GM18951 (cell line): ENCODE measurements at regions not wholly inside any gene's neighbourhood (a gene's known extent, or its start where the extent isn't known, plus 50 kb on each side); places are given as distances from the start of the nearest gene placed in this dataset.

Source experiments
- POLR2A ChIP-seq: IDR thresholded peaks from 4 replicates; pipeline ENCODE4 v1.6.1; 2011; ENCODE audit warnings: mild to moderate bottlenecking; ENCODE audit not compliant: insufficient read length, insufficient read depth; ENCODE audit errors: extremely low read depth
- in situ Hi-C: fragments of 300-500 bp; cut with MboI; formaldehyde crosslinking; loops from one replicate; pipeline ENCODE4 v1.12.0; 2022; ENCODE audit warnings: low sequenced_read_pairs, mixed read lengths, inconsistent platforms; ENCODE audit not compliant: unreplicated experiment

- no peak for TF ChIP-seq POLR2A
- in situ Hi-C loops: no loop called here
Measured at GRCh38 chr5:145141534-145141933, 693.6 kb downstream of the PRELID2 start.

- in situ Hi-C loops: no loop called here
- no peak for TF ChIP-seq POLR2A
Measured at GRCh38 chr5:145130996-145131395, 704.1 kb downstream of the PRELID2 start.

GRCh38 chr5:145129797-145130196 is 705.3 kb downstream of the PRELID2 start:
- in situ Hi-C loops: no loop called here
- TF ChIP-seq POLR2A: no peak

GRCh38 chr5:145124806-145125205 is 710.3 kb downstream of the PRELID2 start:
- no peak for TF ChIP-seq POLR2A
- in situ Hi-C loops: no loop called here

DNA sequence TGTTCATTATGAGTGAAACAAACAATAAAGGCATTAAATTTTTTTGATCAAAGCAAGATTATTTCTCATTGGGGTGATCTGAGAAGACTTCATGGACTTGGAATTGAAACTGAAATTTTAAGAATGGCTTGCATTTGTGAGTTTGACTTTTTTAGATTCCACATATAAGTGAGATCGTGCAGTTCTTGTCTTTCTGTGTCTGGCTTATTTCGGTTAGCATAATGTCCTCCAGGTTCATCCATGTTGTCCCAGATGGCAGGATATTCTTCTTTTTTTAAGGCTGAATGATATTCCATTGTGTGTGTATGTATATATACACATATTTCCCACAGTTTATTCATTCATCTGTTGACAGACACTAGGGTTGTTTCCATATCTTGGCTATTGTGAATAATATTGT is 716.5 kb downstream of the PRELID2 start:
- TF ChIP-seq POLR2A: no peak
- in situ Hi-C loops: no loop called here

- in situ Hi-C loops: no loop called here
- no peak for TF ChIP-seq POLR2A
Measured at GRCh38 chr5:145118127-145118526, 717.0 kb downstream of the PRELID2 start.

- in situ Hi-C loops: no loop called here
- TF ChIP-seq POLR2A: no peak
Measured at GRCh38 chr5:145117285-145117684, 717.9 kb downstream of the PRELID2 start.

DNA sequence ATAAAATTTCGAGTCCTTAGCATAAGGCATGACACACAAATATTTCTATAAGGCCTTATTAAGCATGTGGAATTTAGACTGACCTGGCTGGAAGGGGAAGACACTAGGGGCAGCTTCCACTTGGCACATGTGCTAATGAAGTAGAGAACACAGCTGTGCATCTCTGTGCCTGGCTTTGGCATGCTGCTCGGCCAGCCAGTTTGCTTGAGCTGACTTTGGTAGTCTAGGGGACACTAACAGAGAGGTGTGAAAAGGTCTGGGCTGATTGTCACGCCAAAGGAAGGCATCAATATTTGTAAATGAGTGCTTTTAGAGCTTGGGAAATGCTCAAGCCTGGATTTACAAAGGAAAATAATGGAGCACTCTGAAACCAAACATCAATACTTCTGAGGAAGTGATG is 723.7 kb downstream of the PRELID2 start:
- TF ChIP-seq POLR2A: no peak
- in situ Hi-C loops: no loop called here

DNA sequence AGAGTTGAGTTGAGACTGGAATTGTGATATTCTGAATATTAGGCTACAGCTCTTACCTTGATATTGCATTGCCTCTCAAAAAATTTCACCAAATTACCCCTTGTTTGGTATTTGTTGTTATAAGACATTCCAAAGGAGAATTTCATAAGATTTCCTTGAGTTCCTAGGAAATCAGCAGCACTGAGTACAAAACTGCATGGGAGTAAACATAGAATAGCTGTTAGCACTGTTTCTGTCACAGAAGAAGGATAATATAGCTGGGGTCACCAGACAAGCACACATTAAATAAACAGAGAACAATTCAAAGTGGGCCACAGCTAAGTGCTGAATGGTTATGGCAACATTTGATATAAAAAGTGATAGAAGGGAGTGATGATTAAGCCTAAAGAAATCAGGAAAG is 724.3 kb downstream of the PRELID2 start:
- no peak for TF ChIP-seq POLR2A
- in situ Hi-C loops: no loop called here

GRCh38 chr5:145110181-145110580 is 725.0 kb downstream of the PRELID2 start:
- no peak for TF ChIP-seq POLR2A
- in situ Hi-C loops: no loop called here

DNA sequence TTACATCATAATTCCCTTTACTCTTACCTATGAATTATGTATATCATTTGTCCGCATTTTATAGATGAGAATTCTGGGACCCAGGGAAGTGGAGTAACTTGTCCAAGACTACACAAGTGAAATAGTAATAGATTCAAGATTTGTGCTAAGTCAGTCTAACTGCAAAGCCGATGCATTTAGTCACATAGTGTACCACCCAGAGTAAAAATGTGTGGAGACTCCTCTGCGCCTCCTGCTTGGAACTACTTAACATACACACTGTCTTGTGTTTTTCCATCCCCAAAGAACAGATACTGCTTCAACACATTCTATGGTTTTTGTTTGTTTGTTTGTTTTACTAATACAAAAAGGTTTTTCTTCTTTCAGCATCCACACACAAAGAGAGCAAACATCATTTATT is 729.8 kb downstream of the PRELID2 start:
- in situ Hi-C loops: no loop called here
- TF ChIP-seq POLR2A: no peak

- TF ChIP-seq POLR2A: no peak
- in situ Hi-C loops: no loop called here
Measured at GRCh38 chr5:145104106-145104505, 731.0 kb downstream of the PRELID2 start.

DNA sequence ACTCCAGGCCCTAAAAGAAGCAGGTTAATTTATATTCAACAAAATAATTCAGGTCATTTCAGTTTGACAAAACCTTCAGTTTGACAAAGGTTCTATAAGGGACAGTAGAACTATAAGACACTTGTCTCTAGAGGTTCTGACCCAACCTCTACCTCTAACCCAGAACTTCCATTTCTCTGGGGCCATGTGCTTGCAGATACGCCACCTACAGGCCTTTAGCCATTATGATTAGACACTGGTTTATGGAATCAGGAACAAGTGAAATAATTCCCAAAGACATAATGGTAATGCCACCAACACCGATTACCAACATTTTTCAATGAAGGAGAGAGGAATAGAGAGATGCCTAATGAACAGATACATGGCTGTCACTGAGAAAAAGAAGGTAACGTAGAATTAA is 733.9 kb downstream of the PRELID2 start:
- in situ Hi-C loops: no loop called here
- TF ChIP-seq POLR2A: no peak

DNA sequence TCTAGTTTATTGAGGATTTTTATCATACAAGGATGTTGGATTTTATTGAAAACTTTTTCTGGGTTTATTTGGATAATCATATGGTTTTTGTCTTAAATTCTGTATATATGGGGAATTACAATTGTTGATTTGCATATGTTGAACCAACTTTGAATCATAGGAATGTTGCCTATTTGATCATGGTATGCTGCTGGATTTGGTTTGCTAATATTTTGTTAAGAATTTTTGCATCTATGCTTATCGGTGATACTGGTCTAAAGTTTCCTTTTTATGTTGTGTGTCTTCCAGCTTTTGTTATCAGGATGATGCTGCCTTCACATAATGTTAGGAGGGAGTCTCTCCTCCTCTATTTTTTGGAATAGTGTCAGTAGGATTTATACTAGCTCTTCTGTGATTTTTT is 745.0 kb downstream of the PRELID2 start:
- in situ Hi-C loops: no loop called here
- no peak for TF ChIP-seq POLR2A

DNA sequence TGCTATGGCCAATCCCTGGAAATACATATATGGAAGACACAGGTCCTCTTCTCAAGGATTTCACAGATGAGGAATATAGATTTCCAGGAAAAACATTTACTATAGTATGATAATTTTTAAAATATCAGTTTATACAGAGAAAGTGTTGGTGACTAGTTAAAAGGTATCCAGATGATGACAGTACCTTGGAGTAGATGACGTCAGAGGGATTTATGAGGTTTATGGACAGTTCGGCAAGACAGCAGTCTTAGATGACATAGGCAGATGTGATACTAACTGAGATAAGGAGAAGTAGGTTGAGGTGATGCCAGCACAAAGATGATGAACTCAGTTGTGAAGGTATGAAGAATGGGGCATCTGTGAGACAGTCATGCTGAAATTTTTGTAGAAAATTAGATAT is 750.3 kb downstream of the PRELID2 start:
- in situ Hi-C loops: no loop called here
- no peak for TF ChIP-seq POLR2A
